ENCODE measurements at regions not wholly inside any gene's neighbourhood (a gene's known extent, or its start where the extent isn't known, plus 50 kb on each side); places are given as distances from the start of the nearest gene placed in this dataset.
"Not testable (repeated sequence)": the region's sequence is repeated elsewhere in the genome, so short reads cannot be mapped to it uniquely, and the experiment has no call there.

DNA sequence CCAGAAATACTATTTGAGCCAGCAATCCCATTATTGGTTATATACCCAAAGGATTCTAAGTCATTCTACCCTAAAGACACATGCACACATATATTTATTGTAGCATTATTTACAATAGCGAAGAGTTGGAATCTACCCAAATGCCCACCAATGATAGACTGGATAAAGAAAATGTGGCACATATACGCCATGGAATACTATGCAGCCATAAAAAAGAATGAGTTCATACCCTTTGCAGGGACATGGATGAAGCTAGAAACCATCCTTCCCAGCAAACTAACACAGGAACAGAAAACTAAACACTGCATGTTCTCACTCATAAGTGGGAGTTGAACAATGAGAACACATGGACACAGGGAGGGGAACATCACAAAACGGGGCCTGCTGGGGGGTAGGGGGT, 125.5 kb upstream of the EPB41L4A start:
- not testable (repeated sequence) for H3K9me3 Mint-ChIP-seq; H3K27me3 Mint-ChIP-seq (ENCODE audit: insufficient read depth, low read depth, poor library complexity); H3K4me2 ChIP-seq; H3K36me3 Mint-ChIP-seq (ENCODE audit: low read depth); H3F3A ChIP-seq (replicated peaks; ENCODE audit: low read depth); H3K4me1 Mint-ChIP-seq; DNase-seq (ENCODE audit: low spot score); H3K4me3 ChIP-seq; H2AFZ ChIP-seq; H3K79me2 ChIP-seq (replicated peaks; ENCODE audit: insufficient read depth); H4K20me1 ChIP-seq (replicated peaks; ENCODE audit: insufficient read depth); H3K4me1 ChIP-seq (ENCODE audit: insufficient read depth); H3K27ac ChIP-seq (ENCODE audit: low read depth); H3K9me2 ChIP-seq (ENCODE audit: insufficient read depth); H3K27ac Mint-ChIP-seq; H3K4me3 Mint-ChIP-seq; ATAC-seq; H3K36me3 ChIP-seq (ENCODE audit: insufficient read depth); H3K27me3 ChIP-seq (ENCODE audit: insufficient read depth)

DNA sequence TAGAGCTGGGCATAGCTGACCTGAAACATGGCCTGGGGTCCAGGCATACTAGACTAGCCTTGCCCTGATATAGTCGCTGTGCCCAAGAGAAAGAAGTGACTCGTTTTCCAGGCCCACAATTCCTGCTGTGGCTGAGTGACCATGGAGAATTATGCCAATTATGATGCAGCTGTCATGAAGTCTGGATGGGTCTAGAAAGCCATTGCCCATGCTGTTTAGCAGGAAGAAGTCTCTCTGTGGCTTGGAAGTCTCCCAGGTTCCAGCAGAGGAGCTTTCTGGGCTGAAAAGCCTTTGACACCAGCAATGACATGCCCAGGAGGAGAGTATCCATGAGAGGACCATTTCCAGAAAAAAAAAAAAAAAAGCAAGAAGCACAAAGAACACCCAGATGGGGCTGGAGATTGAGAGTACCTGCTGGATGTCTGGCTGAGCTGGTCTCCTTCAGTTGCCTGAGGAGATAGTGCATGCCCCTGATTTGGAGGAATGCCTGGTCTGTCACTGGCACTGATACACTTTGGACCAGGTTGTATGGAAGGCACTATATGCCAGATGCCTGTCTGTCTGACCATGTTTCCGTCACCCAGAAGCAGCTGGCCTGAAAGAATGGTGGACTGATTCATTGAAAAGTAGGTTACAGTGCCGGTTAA, 128.0 kb upstream of the EPB41L4A start:
- H3K4me1 Mint-ChIP-seq = no peaks in the 10 kb centered on the region; the same call in 2 of the 3 replicates
- H3F3A ChIP-seq (replicated peaks; ENCODE audit: low read depth) = no peaks in the 10 kb centered on the region
- H3K27me3 Mint-ChIP-seq (ENCODE audit: insufficient read depth, low read depth, poor library complexity) = peaks cover 3% of the 10 kb centered on the region
- no peaks in the 10 kb centered on the region for H3K9me2 ChIP-seq (ENCODE audit: insufficient read depth)
- H4K20me1 ChIP-seq (replicated peaks; ENCODE audit: insufficient read depth) = no peaks in the 10 kb centered on the region
- H3K9me3 Mint-ChIP-seq = no peaks in the 10 kb centered on the region; the same call in 1 of the 3 replicates
- no peaks in the 10 kb centered on the region for H3K27me3 ChIP-seq (ENCODE audit: insufficient read depth)
- no peak overlapping the region for H3K4me3 Mint-ChIP-seq
- no peak overlapping the region for H3K4me2 ChIP-seq
- no peaks in the 10 kb centered on the region for H3K36me3 Mint-ChIP-seq (ENCODE audit: low read depth)
- no peaks in the 10 kb centered on the region for H3K4me1 ChIP-seq (ENCODE audit: insufficient read depth)
- no peak overlapping the region for H3K27ac Mint-ChIP-seq
- H2AFZ ChIP-seq = no peak overlapping the region
- H3K4me3 ChIP-seq = no peak overlapping the region
- H3K27ac ChIP-seq (ENCODE audit: low read depth) = no peak overlapping the region
- ATAC-seq (no peak), DNase-seq (ENCODE audit: low spot score) (no peak)
- H3K36me3 ChIP-seq (ENCODE audit: insufficient read depth) = no peaks in the 10 kb centered on the region
- no peaks in the 10 kb centered on the region for H3K79me2 ChIP-seq (replicated peaks; ENCODE audit: insufficient read depth)
- TF ChIP-seq, protein P1, sequence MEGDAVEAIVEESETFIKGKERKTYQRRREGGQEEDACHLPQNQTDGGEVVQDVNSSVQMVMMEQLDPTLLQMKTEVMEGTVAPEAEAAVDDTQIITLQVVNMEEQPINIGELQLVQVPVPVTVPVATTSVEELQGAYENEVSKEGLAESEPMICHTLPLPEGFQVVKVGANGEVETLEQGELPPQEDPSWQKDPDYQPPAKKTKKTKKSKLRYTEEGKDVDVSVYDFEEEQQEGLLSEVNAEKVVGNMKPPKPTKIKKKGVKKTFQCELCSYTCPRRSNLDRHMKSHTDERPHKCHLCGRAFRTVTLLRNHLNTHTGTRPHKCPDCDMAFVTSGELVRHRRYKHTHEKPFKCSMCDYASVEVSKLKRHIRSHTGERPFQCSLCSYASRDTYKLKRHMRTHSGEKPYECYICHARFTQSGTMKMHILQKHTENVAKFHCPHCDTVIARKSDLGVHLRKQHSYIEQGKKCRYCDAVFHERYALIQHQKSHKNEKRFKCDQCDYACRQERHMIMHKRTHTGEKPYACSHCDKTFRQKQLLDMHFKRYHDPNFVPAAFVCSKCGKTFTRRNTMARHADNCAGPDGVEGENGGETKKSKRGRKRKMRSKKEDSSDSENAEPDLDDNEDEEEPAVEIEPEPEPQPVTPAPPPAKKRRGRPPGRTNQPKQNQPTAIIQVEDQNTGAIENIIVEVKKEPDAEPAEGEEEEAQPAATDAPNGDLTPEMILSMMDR (conservative IDR thresholded peaks at IDR 0.05; ENCODE audit: low read depth in 2 of 2) = no peak
- TF ChIP-seq, protein P2, sequence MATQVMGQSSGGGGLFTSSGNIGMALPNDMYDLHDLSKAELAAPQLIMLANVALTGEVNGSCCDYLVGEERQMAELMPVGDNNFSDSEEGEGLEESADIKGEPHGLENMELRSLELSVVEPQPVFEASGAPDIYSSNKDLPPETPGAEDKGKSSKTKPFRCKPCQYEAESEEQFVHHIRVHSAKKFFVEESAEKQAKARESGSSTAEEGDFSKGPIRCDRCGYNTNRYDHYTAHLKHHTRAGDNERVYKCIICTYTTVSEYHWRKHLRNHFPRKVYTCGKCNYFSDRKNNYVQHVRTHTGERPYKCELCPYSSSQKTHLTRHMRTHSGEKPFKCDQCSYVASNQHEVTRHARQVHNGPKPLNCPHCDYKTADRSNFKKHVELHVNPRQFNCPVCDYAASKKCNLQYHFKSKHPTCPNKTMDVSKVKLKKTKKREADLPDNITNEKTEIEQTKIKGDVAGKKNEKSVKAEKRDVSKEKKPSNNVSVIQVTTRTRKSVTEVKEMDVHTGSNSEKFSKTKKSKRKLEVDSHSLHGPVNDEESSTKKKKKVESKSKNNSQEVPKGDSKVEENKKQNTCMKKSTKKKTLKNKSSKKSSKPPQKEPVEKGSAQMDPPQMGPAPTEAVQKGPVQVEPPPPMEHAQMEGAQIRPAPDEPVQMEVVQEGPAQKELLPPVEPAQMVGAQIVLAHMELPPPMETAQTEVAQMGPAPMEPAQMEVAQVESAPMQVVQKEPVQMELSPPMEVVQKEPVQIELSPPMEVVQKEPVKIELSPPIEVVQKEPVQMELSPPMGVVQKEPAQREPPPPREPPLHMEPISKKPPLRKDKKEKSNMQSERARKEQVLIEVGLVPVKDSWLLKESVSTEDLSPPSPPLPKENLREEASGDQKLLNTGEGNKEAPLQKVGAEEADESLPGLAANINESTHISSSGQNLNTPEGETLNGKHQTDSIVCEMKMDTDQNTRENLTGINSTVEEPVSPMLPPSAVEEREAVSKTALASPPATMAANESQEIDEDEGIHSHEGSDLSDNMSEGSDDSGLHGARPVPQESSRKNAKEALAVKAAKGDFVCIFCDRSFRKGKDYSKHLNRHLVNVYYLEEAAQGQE (IDR thresholded peaks at IDR 0.05; ENCODE audit: unreplicated experiment) = no peak
- TF ChIP-seq CREB1 (CRISPR knock-in tag; IDR thresholded peaks at IDR 0.05; ENCODE audit: low read depth) (no peak), EZH2 (IDR thresholded peaks at IDR 0.05; ENCODE audit: low read depth, unreplicated experiment) (no peak), STAT1 (IDR thresholded peaks at IDR 0.05; ENCODE audit: unreplicated experiment) (no peak), POLR2AphosphoS5 (IDR thresholded peaks at IDR 0.05; ENCODE audit: low read depth) (no peak), JUNB (IDR thresholded peaks at IDR 0.05; ENCODE audit: unreplicated experiment) (no peak)
- TF ChIP-seq, protein P3, sequence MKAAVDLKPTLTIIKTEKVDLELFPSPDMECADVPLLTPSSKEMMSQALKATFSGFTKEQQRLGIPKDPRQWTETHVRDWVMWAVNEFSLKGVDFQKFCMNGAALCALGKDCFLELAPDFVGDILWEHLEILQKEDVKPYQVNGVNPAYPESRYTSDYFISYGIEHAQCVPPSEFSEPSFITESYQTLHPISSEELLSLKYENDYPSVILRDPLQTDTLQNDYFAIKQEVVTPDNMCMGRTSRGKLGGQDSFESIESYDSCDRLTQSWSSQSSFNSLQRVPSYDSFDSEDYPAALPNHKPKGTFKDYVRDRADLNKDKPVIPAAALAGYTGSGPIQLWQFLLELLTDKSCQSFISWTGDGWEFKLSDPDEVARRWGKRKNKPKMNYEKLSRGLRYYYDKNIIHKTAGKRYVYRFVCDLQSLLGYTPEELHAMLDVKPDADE (IDR thresholded peaks at IDR 0.05) = no peak
- TF ChIP-seq, protein P4, sequence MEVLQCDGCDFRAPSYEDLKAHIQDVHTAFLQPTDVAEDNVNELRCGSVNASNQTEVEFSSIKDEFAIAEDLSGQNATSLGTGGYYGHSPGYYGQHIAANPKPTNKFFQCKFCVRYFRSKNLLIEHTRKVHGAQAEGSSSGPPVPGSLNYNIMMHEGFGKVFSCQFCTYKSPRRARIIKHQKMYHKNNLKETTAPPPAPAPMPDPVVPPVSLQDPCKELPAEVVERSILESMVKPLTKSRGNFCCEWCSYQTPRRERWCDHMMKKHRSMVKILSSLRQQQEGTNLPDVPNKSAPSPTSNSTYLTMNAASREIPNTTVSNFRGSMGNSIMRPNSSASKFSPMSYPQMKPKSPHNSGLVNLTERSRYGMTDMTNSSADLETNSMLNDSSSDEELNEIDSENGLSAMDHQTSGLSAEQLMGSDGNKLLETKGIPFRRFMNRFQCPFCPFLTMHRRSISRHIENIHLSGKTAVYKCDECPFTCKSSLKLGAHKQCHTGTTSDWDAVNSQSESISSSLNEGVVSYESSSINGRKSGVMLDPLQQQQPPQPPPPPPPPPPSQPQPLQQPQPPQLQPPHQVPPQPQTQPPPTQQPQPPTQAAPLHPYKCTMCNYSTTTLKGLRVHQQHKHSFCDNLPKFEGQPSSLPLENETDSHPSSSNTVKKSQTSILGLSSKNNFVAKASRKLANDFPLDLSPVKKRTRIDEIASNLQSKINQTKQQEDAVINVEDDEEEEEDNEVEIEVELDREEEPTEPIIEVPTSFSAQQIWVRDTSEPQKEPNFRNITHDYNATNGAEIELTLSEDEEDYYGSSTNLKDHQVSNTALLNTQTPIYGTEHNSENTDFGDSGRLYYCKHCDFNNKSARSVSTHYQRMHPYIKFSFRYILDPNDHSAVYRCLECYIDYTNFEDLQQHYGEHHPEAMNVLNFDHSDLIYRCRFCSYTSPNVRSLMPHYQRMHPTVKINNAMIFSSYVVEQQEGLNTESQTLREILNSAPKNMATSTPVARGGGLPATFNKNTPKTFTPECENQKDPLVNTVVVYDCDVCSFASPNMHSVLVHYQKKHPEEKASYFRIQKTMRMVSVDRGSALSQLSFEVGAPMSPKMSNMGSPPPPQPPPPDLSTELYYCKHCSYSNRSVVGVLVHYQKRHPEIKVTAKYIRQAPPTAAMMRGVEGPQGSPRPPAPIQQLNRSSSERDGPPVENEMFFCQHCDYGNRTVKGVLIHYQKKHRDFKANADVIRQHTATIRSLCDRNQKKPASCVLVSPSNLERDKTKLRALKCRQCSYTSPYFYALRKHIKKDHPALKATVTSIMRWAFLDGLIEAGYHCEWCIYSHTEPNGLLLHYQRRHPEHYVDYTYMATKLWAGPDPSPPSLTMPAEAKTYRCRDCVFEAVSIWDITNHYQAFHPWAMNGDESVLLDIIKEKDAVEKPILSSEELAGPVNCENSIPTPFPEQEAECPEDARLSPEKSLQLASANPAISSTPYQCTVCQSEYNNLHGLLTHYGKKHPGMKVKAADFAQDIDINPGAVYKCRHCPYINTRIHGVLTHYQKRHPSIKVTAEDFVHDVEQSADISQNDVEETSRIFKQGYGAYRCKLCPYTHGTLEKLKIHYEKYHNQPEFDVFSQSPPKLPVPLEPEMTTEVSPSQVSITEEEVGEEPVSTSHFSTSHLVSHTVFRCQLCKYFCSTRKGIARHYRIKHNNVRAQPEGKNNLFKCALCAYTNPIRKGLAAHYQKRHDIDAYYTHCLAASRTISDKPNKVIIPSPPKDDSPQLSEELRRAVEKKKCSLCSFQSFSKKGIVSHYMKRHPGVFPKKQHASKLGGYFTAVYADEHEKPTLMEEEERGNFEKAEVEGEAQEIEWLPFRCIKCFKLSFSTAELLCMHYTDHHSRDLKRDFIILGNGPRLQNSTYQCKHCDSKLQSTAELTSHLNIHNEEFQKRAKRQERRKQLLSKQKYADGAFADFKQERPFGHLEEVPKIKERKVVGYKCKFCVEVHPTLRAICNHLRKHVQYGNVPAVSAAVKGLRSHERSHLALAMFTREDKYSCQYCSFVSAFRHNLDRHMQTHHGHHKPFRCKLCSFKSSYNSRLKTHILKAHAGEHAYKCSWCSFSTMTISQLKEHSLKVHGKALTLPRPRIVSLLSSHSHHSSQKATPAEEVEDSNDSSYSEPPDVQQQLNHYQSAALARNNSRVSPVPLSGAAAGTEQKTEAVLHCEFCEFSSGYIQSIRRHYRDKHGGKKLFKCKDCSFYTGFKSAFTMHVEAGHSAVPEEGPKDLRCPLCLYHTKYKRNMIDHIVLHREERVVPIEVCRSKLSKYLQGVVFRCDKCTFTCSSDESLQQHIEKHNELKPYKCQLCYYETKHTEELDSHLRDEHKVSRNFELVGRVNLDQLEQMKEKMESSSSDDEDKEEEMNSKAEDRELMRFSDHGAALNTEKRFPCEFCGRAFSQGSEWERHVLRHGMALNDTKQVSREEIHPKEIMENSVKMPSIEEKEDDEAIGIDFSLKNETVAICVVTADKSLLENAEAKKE (CRISPR knock-in tag; IDR thresholded peaks at IDR 0.05) = no peak

Measured in GM23338 (cell line).